ENCODE measurements at regions not wholly inside any gene's neighbourhood (a gene's known extent, or its start where the extent isn't known, plus 50 kb on each side); places are given as distances from the start of the nearest gene placed in this dataset.

- no peak for TF ChIP-seq POLR2A (IDR thresholded peaks at IDR 0.05; ENCODE audit: extremely low read depth, insufficient read length)
- TF ChIP-seq, protein P1, sequence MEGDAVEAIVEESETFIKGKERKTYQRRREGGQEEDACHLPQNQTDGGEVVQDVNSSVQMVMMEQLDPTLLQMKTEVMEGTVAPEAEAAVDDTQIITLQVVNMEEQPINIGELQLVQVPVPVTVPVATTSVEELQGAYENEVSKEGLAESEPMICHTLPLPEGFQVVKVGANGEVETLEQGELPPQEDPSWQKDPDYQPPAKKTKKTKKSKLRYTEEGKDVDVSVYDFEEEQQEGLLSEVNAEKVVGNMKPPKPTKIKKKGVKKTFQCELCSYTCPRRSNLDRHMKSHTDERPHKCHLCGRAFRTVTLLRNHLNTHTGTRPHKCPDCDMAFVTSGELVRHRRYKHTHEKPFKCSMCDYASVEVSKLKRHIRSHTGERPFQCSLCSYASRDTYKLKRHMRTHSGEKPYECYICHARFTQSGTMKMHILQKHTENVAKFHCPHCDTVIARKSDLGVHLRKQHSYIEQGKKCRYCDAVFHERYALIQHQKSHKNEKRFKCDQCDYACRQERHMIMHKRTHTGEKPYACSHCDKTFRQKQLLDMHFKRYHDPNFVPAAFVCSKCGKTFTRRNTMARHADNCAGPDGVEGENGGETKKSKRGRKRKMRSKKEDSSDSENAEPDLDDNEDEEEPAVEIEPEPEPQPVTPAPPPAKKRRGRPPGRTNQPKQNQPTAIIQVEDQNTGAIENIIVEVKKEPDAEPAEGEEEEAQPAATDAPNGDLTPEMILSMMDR (IDR thresholded peaks at IDR 0.05; ENCODE audit: low read depth, low read length), result no peak
- TF ChIP-seq MYC (IDR thresholded peaks at IDR 0.05; ENCODE audit: low read depth, low read length), result no peak
Observed at GRCh38 chr7:136230210-136230609, 253.1 kb upstream of the MTPN start.

All from NB4 (cell line).